K562 (cell line): ENCODE measurements at regions not wholly inside any gene's neighbourhood (a gene's known extent, or its start where the extent isn't known, plus 50 kb on each side); places are given as distances from the start of the nearest gene placed in this dataset.

Experiments
- ATAC-seq: fragments of 200-7000 bp; cut with Tn5 transposase; 3 replicates; pipeline ENCODE4 v1.9.1; 2020; ENCODE audit warnings: moderate library complexity
- BruUV-seq: library from RNA; stranded (reverse); fragments of 400-500 nt; replicated peaks from 2 replicates; lab custom pipeline; 2021; lab: Mats Ljungman, UMichigan
- CTCF ChIA-PET: fragments of 300-600 bp; formaldehyde crosslinking; extraction: SDS; loops from one replicate; lab custom pipeline; 2021; ENCODE audit warnings: low intra/inter-chr PET ratio; lab: Yijun Ruan, JAX
- POLR2A ChIA-PET: fragments of 300-600, 350-650 bp; sonication (Branson Sonifier 250); formaldehyde crosslinking; extraction: SDS; loops from one replicate; lab custom pipeline; 2021; ENCODE audit warnings: antibody characterized with exemption, inconsistent platforms; lab: Yijun Ruan, JAX
- DNase-seq, 4 experiments: peaks; one replicate each; pipeline versions ENCODE4 v3.0.0 to v3.0.0-alpha.2; 2011 to 2018; ENCODE audit warnings: low spot score in 3 of 4, mixed read lengths in 3 of 4; ENCODE audit errors: extremely low read depth in 1 of 4
- FAIRE-seq: peaks from 2 replicates; lab custom pipeline; 2011; peaks lifted over from hg19 to GRCh38; lab: Jason Lieb, UNC
- H2AFZ ChIP-seq: 2 replicates; pipeline ENCODE4 v1.6.0; 2011; ENCODE audit warnings: low read depth, low read length, control low read depth, inconsistent platforms
- H3K27ac ChIP-seq: fragments of 200-600 bp; 3 replicates; pipeline ENCODE4 v1.8.0; 2011; ENCODE audit warnings: low read depth, mild to moderate bottlenecking, control low read depth, inconsistent platforms, low read length, moderate library complexity, mixed read lengths; ENCODE audit errors: extremely low read depth
- H3K27me3 ChIP-seq, 2 experiments: fragments of 300-600 bp in 1 of 2; 2 replicates in 1 of 2; 3 replicates in 1 of 2; pipeline versions ENCODE4 v1.6.0 to v1.8.0; 2011; ENCODE audit warnings: inconsistent platforms in 2 of 2, low read length in 2 of 2, mild to moderate bottlenecking in 1 of 2, mixed read lengths in 1 of 2, moderate library complexity in 1 of 2; ENCODE audit not compliant: control insufficient read depth in 2 of 2, insufficient read depth in 2 of 2
- H3K36me3 ChIP-seq: fragments of 300-600 bp; 3 replicates; pipeline ENCODE4 v1.8.0; 2011; ENCODE audit warnings: mild to moderate bottlenecking, low read length, inconsistent platforms; ENCODE audit not compliant: control insufficient read depth, insufficient read depth
- H3K4me1 ChIP-seq, 2 experiments: fragments of 200-600 bp in 1 of 2; replicated peaks in 1 of 2; 2 replicates in 1 of 2; 3 replicates in 1 of 2; pipeline versions ENCODE4 v1.5.1 to v1.8.0; 2011; ENCODE audit warnings: inconsistent platforms in 2 of 2, low read length in 2 of 2, mild to moderate bottlenecking in 1 of 2, mixed read lengths in 1 of 2, moderate library complexity in 1 of 2; ENCODE audit not compliant: control insufficient read depth in 2 of 2, insufficient read depth in 2 of 2
- H3K4me2 ChIP-seq: 2 replicates; pipeline ENCODE4 v1.6.1; 2011; ENCODE audit warnings: low read length, control low read depth, inconsistent platforms, mixed read lengths; ENCODE audit not compliant: insufficient read depth
- H3K4me3 ChIP-seq: fragments of 200-600 bp; sonication (generic), shearing (Covaris generic); 2 replicates; pipeline ENCODE4 v1.5.1; 2016; ENCODE audit warnings: control low read depth, inconsistent platforms
- H3K79me2 ChIP-seq: fragments of 200-600 bp; 3 replicates; pipeline ENCODE4 v1.8.0; 2011; ENCODE audit warnings: low read length, inconsistent platforms; ENCODE audit not compliant: control insufficient read depth, insufficient read depth
- H3K9ac ChIP-seq, 2 experiments: 2 replicates each; pipeline versions ENCODE4 v1.6.0 to v1.6.1; 2011; ENCODE audit warnings: low read depth in 2 of 2, low read length in 2 of 2, control low read depth in 1 of 2, inconsistent platforms in 1 of 2, mild to moderate bottlenecking in 1 of 2, mixed read lengths in 1 of 2; ENCODE audit not compliant: insufficient read depth in 1 of 2
- H3K9me1 ChIP-seq: one replicate; pipeline ENCODE4 v1.6.0; 2011; ENCODE audit warnings: inconsistent platforms, mild to moderate bottlenecking, low read length, moderate library complexity; ENCODE audit not compliant: control insufficient read depth, insufficient read depth
- H3K9me3 ChIP-seq: replicated peaks from 2 replicates; pipeline ENCODE4 v1.5.1; 2011; ENCODE audit warnings: low read depth, low read length, inconsistent platforms; ENCODE audit not compliant: control insufficient read depth, insufficient read depth
- H4K20me1 ChIP-seq: replicated peaks from 2 replicates; pipeline ENCODE4 v1.6.1; 2011; ENCODE audit warnings: low read length, inconsistent platforms, mixed read lengths; ENCODE audit not compliant: control insufficient read depth, insufficient read depth
- COPS2 ChIP-seq: fragments of 450-650 bp; conservative IDR thresholded peaks from 2 replicates; pipeline ENCODE4 v1.6.1; 2016; ENCODE audit warnings: mild to moderate bottlenecking, moderate library complexity
- CTCF ChIP-seq, 3 experiments: IDR thresholded peaks in 2 of 3; conservative IDR thresholded peaks in 1 of 3; 2 replicates each; pipeline ENCODE4 v1.5.1; 2011 to 2012; ENCODE audit warnings: low read length in 3 of 3, mild to moderate bottlenecking in 3 of 3, control low read depth in 2 of 3, improper control_type of control experiment in 1 of 3, inconsistent platforms in 1 of 3, low read depth in 1 of 3, mixed read lengths in 1 of 3, moderate library complexity in 1 of 3; ENCODE audit not compliant: insufficient read depth in 2 of 3
- DEAF1 ChIP-seq: fragments of 450-650 bp; formaldehyde crosslinking; IDR thresholded peaks from 2 replicates; pipeline ENCODE4 v1.4.0; 2020; ENCODE audit warnings: mild to moderate bottlenecking, moderate library complexity
- GABPA ChIP-seq: fragments of 200-800 bp; sonication (Bioruptor generic); conservative IDR thresholded peaks from 2 replicates; pipeline ENCODE4 v1.6.1; 2016; ENCODE audit warnings: low read depth, missing genetic modification characterization, missing compliant biosample characterization
- NCOA6 ChIP-seq: fragments of 450-650 bp; IDR thresholded peaks from 2 replicates; pipeline ENCODE4 v1.6.1; 2017; ENCODE audit warnings: mild to moderate bottlenecking
- RAD21 ChIP-seq, 2 experiments: fragments of 250-450 bp in 1 of 2; fragments of 450-650 bp in 1 of 2; sonication (Bioruptor Pico) in 1 of 2; formaldehyde crosslinking in 1 of 2; IDR thresholded peaks in 1 of 2; conservative IDR thresholded peaks in 1 of 2; 2 replicates each; pipeline versions ENCODE4 v1.4.0 to v1.8.0; 2020 to 2022; ENCODE audit warnings: mild to moderate bottlenecking in 2 of 2, moderate library complexity in 1 of 2
- REST ChIP-seq, 2 experiments: fragments of 450-650 bp; formaldehyde crosslinking in 1 of 2; IDR thresholded peaks; 2 replicates each; pipeline versions ENCODE4 v1.4.0 to v1.6.1; 2014 to 2020; ENCODE audit warnings: mild to moderate bottlenecking in 2 of 2, borderline replicate concordance in 1 of 2, low read depth in 1 of 2
- SMC3 ChIP-seq: conservative IDR thresholded peaks from 2 replicates; pipeline ENCODE4 v1.6.1; 2011; ENCODE audit warnings: low read depth, low read length, improper control_type of control experiment; ENCODE audit not compliant: insufficient read depth
- WGBS: fragments of 100-300 bp; shearing (Covaris generic); methylation state at CpG from one replicate; pipeline ENCODE4 v1.1.6; 2016; ENCODE audit warnings: low coverage, mixed read lengths; ENCODE audit not compliant: insufficient coverage; ENCODE audit errors: missing lambda C conversion rate; 5-methylcytosine and 5-hydroxymethylcytosine counted together
- in situ Hi-C: fragments of 300-500 bp; cut with MboI; formaldehyde crosslinking; loops from 4 replicates; pipeline ENCODE4 v1.15.0; 2018; ENCODE audit warnings: inconsistent platforms, mixed read lengths
- intact Hi-C: fragments of 100-400 bp; cut with micrococcal nuclease; formaldehyde crosslinking; loops from 2 replicates; pipeline ENCODE4 v1.14.2; 2022

DNA sequence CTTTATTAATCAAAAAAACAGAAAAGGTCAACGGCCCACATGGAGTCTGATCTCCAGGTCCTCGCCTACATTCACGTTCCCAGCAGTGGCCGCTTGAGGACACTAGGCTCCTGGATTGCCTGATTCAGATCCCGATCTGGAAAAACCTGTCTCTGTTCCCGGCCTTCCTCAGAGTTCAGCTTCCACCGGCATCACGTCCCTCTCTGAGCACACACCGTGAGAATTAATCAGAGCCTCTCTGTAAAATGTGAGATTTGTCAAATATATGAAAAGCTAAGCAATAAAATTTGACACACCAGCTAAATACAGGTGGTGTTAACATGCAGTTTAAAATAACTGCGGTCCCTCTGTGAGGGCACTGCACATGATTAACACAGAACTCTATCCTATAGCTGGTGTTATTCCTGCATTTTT, 122.8 kb upstream of the COL21A1 start:
- Histone ChIP-seq H3K4me3 (no peak overlapping the region), H3K79me2 (no peaks in the 10 kb centered on the region), H3K9me3 (no peaks in the 10 kb centered on the region), H3K9me1 (no peaks in the 10 kb centered on the region), H3K4me1 (no peaks in the 10 kb centered on the region; a peak in 2 of 5 replicates), H4K20me1 (no peaks in the 10 kb centered on the region), H3K9ac (no peak overlapping the region), H2AFZ (no peak overlapping the region; the same call in 1 of the 2 replicates), H3K27ac (no peak overlapping the region), H3K27me3 (peaks cover 1 to 2% of the 10 kb centered on the region in 2 experiments; a peak in 1 of 5 replicates), H3K4me2 (no peak overlapping the region), H3K36me3 (no peaks in the 10 kb centered on the region)
- TF ChIP-seq GABPA (no peak), NCOA6 (no peak), DEAF1 (CRISPR knock-in tag) (peak; percentile 67), REST (IDR thresholded peaks at IDR 0.05; ENCODE audit: borderline replicate concordance) (peak; percentile 54; the same call in 1 of the 2 replicates), REST (CRISPR knock-in tag; IDR thresholded peaks at IDR 0.05; ENCODE audit: low read depth) (no peak), CTCF (IDR thresholded peaks at IDR 0.05 in 2 of 3, conservative IDR thresholded peaks at IDR 0.05 in 1 of 3; ENCODE audit: insufficient read depth in 2 of 3, low read depth in 1 of 3, low read length in 3 of 3) (peak; percentile 62 to 65 (median 63)), COPS2 (no peak), RAD21 (CRISPR knock-in tag; conservative IDR thresholded peaks at IDR 0.05 in 1 of 2, IDR thresholded peaks at IDR 0.05 in 1 of 2) (peak; percentile 81 to 90), SMC3 (0 out of 2 replicates have a peak, but pooled peaks have one; percentile 25)
- ATAC-seq (peak; percentile 88), FAIRE-seq (no peak), DNase-seq (peak; percentile 13 to 34 (median 15))
- CTCF ChIA-PET = interaction anchor here (0.8 to 1.3 kb wide), 2 partner anchors 179 to 223 kb away, joined by 3 to 7 read pairs; no protein-coding TSS in a partner anchor
- WGBS = under 1% methylated on average over 8 of the region's 10 CpGs
- POLR2A ChIA-PET = interaction anchor here (0.6 kb wide), 1 partner anchor 746 kb away, joined by 3 read pairs; no protein-coding TSS in a partner anchor
- no TSS peak for BruUV-seq
- intact Hi-C loops = loop anchor here (2.0 kb wide), 2 partner anchors 179 to 201 kb away; no protein-coding TSS in a partner anchor
- in situ Hi-C loops = loop anchor here (25.0 kb wide), 2 partner anchors 492 to 942 kb away; partner anchors contain the start of gene PRIM2
